ENCODE measurements at regions not wholly inside any gene's neighbourhood (a gene's known extent, or its start where the extent isn't known, plus 50 kb on each side); places are given as distances from the start of the nearest gene placed in this dataset.
A peak's percentile ranks its signal among the peaks of the same experiment; 100 is the strongest.

DNA sequence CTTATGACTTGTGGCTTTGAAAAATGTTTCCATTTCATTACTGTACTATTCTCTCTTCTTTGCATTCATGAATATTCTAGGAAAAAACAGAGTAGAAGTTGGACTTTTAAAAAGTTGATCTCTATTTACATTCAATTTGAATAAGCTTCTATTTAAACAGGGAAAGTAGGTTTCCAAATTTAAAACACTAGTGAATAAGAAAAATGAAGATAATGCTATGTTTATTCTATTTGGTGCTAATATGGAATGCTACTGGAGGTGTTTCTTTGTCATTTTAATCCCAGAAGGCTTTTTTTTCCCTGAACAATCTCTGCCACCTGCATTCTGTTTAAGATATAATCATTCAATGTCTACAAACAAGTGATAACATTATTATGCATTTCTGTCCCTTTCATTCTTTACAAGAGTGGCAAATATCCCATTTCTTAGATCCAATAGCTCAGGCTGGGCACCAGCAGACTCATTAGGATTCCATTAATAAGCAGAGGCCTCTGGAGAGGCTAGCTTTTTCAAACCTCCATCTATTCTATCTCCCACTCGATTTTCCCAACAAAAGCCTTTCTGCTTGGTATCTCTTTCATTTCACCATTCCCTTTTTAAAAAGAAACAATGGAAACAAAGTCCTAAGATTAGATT lies 1001.6 kb upstream of the CDH8 start:
- no peak overlapping the region for H2BK20ac ChIP-seq (ENCODE audit: low read depth, low read length, poor library complexity, severe bottlenecking)
- Mint-ChIP-seq H3K27ac (peak overlapping the region in 1 of 3 experiments; percentile 76; a peak in 1 of 7 replicates), H3K4me1 (peaks cover 16 to 17% of the 10 kb centered on the region in 2 experiments), H3K9me3 (0 out of 5 replicates have a peak, but pooled peaks cover 0 to under 1% of the 10 kb centered on the region in 2 experiments), H3K4me3 (no peak overlapping the region), H3K27me3 (ENCODE audit: low read depth) (no peaks in the 10 kb centered on the region), H3K36me3 (ENCODE audit: insufficient read depth in 1 of 3, low read depth in 3 of 3) (no peaks in the 10 kb centered on the region)
- no peak overlapping the region for H2BK12ac ChIP-seq (ENCODE audit: insufficient read length, low read depth, low read length)
- no peaks in the 10 kb centered on the region for H3K23me2 ChIP-seq (ENCODE audit: insufficient read length, low read depth, low read length, poor library complexity, severe bottlenecking)
- no peak overlapping the region for H3K4ac ChIP-seq (ENCODE audit: low read depth, low read length)
- no peaks in the 10 kb centered on the region; the same call in 1 of the 2 replicates for H3K4me1 ChIP-seq (ENCODE audit: insufficient read depth, low read length)
- no peak overlapping the region for H3T11ph ChIP-seq (ENCODE audit: low read length)
- no peak overlapping the region for H3K9ac ChIP-seq (ENCODE audit: extremely low read depth, insufficient read length, low read length)
- no peak overlapping the region for H3K14ac ChIP-seq (ENCODE audit: insufficient read depth, low read length)
- H2AFZ ChIP-seq (ENCODE audit: low read length) = no peak overlapping the region
- H3K79me1 ChIP-seq (ENCODE audit: insufficient read depth, low read depth, low read length, poor library complexity, severe bottlenecking) = no peaks in the 10 kb centered on the region
- H3K79me2 ChIP-seq (ENCODE audit: insufficient read depth, low read length) = no peaks in the 10 kb centered on the region
- no peak overlapping the region for H3K23ac ChIP-seq (ENCODE audit: insufficient read length, low read depth, low read length)
- no peak overlapping the region for H2BK15ac ChIP-seq (ENCODE audit: low read depth, low read length)
- H2AK5ac ChIP-seq (ENCODE audit: insufficient read length, low read length) = no peak overlapping the region
- H3K27ac ChIP-seq (ENCODE audit: insufficient read length, low read depth, low read length) = no peak overlapping the region
- no peak overlapping the region for H4K5ac ChIP-seq (ENCODE audit: insufficient read length, low read depth, low read length)
- no peak overlapping the region for H3K18ac ChIP-seq (ENCODE audit: insufficient read length, low read depth, low read length)
- no peak overlapping the region for H3K56ac ChIP-seq (ENCODE audit: insufficient read length, low read depth, low read length)
- TF ChIP-seq, protein P1, sequence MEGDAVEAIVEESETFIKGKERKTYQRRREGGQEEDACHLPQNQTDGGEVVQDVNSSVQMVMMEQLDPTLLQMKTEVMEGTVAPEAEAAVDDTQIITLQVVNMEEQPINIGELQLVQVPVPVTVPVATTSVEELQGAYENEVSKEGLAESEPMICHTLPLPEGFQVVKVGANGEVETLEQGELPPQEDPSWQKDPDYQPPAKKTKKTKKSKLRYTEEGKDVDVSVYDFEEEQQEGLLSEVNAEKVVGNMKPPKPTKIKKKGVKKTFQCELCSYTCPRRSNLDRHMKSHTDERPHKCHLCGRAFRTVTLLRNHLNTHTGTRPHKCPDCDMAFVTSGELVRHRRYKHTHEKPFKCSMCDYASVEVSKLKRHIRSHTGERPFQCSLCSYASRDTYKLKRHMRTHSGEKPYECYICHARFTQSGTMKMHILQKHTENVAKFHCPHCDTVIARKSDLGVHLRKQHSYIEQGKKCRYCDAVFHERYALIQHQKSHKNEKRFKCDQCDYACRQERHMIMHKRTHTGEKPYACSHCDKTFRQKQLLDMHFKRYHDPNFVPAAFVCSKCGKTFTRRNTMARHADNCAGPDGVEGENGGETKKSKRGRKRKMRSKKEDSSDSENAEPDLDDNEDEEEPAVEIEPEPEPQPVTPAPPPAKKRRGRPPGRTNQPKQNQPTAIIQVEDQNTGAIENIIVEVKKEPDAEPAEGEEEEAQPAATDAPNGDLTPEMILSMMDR (conservative IDR thresholded peaks at IDR 0.05) = no peak
- no peak overlapping the region for H2BK5ac ChIP-seq (ENCODE audit: insufficient read length, low read length)
- no peak overlapping the region for H2BK120ac ChIP-seq (ENCODE audit: low read depth, low read length, poor library complexity, severe bottlenecking)
- no peak for DNase-seq
- no peaks in the 10 kb centered on the region for H3K27me3 ChIP-seq (ENCODE audit: insufficient read depth, low read length)
- H3K9me3 ChIP-seq (ENCODE audit: control insufficient read depth, low read depth, low read length) = no peaks in the 10 kb centered on the region
- WGBS (ENCODE audit: extremely low coverage, insufficient read length, low lambda C conversion rate) = no CpG with 5 or more reads among the region's 1 CpG
- H4K8ac ChIP-seq (replicated peaks; ENCODE audit: insufficient read length, low read depth, low read length) = no peak overlapping the region
- H4K91ac ChIP-seq (ENCODE audit: insufficient read length, low read depth, low read length) = no peak overlapping the region
- H4K20me1 ChIP-seq (ENCODE audit: control insufficient read depth, insufficient read depth, insufficient read length) = no peaks in the 10 kb centered on the region
- no peak overlapping the region for H3K4me2 ChIP-seq (ENCODE audit: insufficient read depth, insufficient read length, low read length)

Data from H9 (cell line).